ENCODE measurements at regions not wholly inside any gene's neighbourhood (a gene's known extent, or its start where the extent isn't known, plus 50 kb on each side); places are given as distances from the start of the nearest gene placed in this dataset.
"Not testable (repeated sequence)": the region's sequence is repeated elsewhere in the genome, so short reads cannot be mapped to it uniquely, and the experiment has no call there.

- H3K4me3 ChIP-seq (ENCODE audit: low read depth, low read length) = no peak overlapping the region
These were observed 53.5 kb downstream of the PAGE2 start for GRCh38 chrX:55142206-55142918.

DNA sequence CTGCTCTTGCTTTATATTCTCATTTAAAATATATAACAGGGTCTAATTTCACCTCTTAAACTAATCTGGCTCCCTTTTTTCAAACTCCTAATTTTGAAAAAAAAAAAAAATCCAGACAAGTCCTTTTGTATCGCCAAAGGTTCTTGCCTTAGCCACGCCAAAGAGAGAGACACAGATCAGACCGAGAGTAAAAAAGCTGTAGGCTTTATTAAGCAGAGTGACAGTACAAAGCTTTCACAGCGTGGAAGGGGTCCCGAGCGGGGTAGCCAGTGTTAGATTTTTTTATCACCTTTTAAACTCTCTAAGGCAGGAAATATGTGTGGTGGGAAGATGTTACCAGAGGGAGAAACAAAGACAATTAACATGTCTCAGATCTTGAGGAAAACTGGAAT, 54.1 kb downstream of the PAGE2 start:
- no peak overlapping the region for H3K4me3 ChIP-seq (ENCODE audit: low read depth, low read length)

DNA sequence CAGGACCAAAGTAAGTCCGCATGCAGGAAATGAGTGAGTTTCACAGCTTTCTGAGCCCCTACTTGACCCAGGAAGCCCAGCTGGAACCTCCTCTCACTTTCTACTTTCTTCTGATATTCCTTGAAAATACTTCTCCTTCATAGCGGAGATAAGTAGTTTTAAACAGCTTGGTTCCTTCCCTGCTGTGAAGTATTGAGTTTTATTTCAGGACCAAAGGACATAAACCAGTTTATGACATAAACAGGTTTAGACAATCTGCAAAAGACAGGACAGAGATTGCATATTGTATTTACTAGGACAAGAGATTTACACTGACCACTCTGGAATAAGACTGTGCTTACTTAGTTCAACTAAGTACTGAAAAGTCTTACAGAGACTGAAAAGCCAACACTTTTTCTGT, 54.8 kb downstream of the PAGE2 start:
- no peak overlapping the region for H3K4me3 ChIP-seq (ENCODE audit: low read depth, low read length)

- no peak overlapping the region for H3K4me3 ChIP-seq (ENCODE audit: low read depth, low read length)
These were observed 55.9 kb downstream of the PAGE2 start for GRCh38 chrX:55144697-55145096.

GRCh38 chrX:55149242-55149641, 60.4 kb downstream of the PAGE2 start:
- no peak overlapping the region for H3K4me3 ChIP-seq (ENCODE audit: low read depth, low read length)

DNA sequence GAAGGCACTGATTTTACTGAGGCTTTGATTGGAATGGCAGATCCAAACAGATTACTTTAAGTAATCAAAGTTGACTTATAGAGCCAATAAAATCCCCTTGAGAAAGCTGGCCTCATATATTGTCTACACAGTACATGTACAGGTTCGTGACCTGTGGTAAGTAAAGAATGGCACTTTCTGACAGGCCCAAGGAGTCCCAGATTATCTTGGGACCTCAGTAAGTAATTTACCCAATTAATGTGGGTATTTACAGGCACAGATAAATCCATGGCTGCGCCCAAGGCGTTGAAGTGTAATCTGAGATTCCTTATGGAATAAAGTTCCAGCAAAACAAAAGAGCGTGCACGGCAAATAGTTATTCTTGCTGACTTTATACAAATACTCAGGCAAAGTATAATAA, 62.4 kb downstream of the PAGE2 start:
- H3K4me3 ChIP-seq (ENCODE audit: low read depth, low read length) = no peak overlapping the region

- H3K4me3 ChIP-seq (ENCODE audit: low read depth, low read length) = no peak overlapping the region
These were observed 60.6 kb upstream of the PAGE5 start for GRCh38 chrX:55159551-55159950.

DNA sequence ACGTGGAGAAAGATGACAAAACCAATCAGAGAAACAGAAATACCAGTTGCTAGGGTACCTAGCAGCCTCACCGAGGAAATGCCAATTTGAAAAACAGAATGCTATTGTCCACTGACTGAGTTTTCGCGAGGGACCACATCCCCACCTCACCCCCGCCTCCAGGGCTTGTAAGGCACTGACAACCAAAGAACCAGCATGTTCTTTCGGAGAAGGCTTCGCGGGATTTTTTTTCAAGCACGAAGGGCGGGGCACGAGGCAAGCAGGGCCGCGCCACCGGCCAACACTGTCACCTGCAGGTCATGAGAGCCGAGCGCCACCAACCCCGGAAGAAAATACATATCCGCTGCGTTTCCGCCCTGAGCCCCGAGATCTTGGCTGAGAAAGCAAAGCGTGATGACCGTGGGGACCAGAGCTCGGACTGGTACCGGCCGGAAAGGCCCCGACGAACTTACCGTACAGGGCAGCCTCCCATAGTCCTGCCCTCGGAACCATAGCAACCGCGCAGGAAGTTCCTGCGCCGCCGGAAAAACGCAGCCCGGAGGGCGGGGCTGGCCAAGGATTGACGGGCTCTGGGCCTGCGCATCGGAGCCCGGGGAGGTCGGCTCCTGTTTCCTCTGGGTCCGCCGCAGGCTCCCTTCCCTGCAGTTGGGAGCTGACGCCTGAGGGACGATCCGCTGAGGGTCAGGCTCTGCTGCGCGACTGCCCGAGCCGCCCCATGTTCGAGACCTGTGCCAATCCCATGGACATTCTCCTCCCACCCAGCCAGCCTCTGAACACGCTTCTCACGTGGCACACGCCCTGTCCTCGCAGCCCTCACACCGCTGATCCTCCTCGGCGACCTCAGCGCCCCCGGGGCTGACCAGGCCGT, 59.2 kb upstream of the PAGE5 start:
- H3K4me3 ChIP-seq (ENCODE audit: low read depth, low read length) = peak overlapping the region; percentile 60

DNA sequence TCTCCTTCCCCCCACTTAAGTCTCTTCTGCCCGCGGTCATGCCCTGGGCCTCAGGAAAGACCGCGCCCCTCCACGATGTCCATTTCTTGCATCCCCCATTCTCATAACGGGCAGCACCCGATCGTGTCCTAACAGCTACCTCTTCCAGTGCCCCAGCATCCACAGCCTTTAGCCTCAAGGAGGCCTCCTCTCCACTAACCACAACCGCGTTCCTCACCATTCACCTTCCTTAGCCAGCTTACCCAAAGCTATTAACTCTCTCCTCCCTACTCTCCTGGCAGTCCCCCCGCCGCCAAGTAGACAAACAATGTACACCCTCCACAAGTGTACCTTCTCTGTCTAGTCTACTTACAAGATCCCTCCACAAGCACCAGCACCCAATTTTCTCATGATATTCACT, 58.6 kb upstream of the PAGE5 start:
- H3K4me3 ChIP-seq (ENCODE audit: low read depth, low read length) = peak overlapping the region; percentile 60

GRCh38 chrX:55163171-55163570, 57.0 kb upstream of the PAGE5 start:
- H3K4me3 ChIP-seq (ENCODE audit: low read depth, low read length) = no peak overlapping the region

DNA sequence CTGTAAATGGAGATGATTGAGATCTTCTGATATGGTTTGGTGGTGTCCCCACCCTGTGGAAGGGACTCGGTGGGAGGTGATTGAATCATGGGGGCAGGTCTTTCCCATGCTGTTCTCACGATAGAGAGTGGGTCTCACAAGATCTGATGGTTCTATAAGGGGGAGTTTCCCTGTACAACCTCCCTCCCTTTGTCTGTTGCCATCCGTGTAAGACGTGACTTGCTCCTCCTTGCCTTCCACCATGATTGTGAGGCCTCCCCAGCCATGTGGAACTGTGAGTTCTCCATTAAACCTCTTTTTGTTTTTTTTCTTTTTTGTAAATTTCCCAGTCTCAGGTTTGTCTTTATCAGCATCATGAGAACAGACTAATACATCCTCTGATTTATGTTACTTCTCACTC, 55.1 kb upstream of the PAGE5 start:
- H3K4me3 ChIP-seq (ENCODE audit: low read depth, low read length) = not testable (repeated sequence)

- H3K4me3 ChIP-seq (ENCODE audit: low read depth, low read length) = no peak overlapping the region
These were observed 52.9 kb upstream of the PAGE5 start for GRCh38 chrX:55167124-55167803.

DNA sequence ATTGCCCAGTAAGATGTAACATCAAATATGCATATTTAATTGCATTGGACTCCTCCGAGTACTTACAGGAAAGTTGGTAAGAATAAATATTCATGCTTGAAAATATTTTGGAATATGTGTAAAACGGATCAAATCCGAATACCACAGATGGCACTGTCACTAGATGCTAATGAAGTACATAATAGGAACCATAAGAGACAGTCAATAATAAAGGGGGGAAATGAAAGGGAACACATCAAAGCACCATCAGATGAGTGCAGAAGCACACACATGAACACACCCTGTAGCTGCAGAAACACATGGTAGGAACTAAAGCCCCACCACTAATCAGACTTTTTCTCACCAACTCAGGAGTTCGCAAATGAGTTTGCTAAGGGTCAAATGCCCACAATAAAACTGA, 52.2 kb upstream of the PAGE5 start:
- H3K4me3 ChIP-seq (ENCODE audit: low read depth, low read length) = no peak overlapping the region

DNA sequence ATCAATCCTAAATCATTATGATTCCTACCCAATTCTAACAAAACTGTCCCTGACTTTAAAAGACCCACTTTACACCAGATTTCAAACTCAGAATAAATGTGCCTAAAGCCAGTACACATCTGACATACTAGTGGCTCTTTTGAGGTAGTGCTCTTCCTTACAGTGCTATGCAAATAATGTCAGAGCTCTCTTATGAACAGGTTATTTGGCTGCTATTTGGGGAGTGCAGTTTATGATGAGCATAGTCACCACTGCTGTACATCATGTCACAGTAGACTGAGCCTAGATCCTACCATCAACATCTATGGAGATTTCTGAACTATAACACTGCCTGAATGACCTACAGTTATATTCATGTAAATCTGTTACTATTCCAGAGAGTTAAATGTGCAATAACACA, 50.4 kb upstream of the PAGE5 start:
- no peak overlapping the region for H3K4me3 ChIP-seq (ENCODE audit: low read depth, low read length)

Data from iPS-11a (cell line).